ENCODE measurements at regions not wholly inside any gene's neighbourhood (a gene's known extent, or its start where the extent isn't known, plus 50 kb on each side); places are given as distances from the start of the nearest gene placed in this dataset.
"Not testable (repeated sequence)": the region's sequence is repeated elsewhere in the genome, so short reads cannot be mapped to it uniquely, and the experiment has no call there.

GRCh38 chr5:91963166-91963565 is 580.0 kb upstream of the ARRDC3 start:
- DNase-seq: no peak

DNA sequence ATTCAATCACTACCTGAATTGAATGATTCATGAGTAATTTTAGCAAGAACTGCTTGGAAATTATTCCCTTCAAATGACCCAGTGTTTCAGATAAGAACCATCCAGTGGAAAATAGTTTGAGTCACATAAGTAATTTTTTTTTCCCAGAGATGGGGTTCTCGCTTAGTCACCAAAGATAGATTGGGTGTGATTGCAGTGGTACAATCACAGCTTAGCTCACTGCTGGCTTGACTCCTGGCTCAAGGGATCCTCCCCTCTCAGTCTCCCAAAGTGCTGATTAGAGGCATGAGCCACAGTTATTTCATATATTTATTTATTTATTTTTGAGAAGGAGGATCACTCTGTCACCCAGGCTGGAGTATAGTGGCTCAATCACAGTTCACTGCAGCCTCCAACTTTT is 574.5 kb upstream of the ARRDC3 start:
- DNase-seq: no peak

GRCh38 chr5:91956738-91957137 is 573.6 kb upstream of the ARRDC3 start:
- no peak for DNase-seq

DNA sequence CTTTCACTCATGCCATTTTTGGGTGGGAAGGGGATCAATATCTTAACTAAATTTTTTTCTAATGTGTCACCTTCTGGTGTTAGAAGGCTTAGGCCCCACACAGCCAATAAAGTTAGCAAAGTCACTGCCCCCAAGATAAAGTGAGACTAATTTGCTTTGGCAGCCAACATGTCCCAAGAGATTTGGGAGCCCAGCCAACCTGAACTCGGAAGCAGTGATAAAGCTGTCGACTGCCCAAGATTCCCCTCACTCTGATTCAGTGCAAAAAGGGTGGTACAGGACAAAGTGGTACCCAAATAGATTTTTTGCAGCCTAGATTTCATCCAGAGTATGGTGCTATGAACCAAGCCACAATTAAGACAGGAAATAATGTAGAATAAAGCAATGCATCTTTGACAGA is 572.5 kb upstream of the ARRDC3 start:
- DNase-seq: no peak

DNA sequence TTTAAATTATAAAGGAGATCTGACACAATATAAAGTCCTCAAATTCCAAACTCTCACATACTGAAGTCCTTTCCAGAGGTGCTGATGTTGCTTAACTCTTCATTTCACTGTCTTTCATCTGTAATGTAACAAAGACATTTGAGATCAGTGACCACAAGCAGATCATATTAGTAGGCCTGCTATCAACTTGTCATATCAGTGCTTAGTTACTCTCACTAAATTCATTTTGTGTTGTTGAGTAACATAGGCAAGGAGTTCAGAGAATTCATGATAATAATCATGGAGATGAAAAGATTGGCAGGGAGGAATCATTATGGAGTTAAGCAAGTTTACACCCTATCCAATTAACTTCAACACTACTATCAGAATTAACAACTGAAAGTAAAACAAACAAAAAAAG is 571.0 kb upstream of the ARRDC3 start:
- DNase-seq: no peak

DNA sequence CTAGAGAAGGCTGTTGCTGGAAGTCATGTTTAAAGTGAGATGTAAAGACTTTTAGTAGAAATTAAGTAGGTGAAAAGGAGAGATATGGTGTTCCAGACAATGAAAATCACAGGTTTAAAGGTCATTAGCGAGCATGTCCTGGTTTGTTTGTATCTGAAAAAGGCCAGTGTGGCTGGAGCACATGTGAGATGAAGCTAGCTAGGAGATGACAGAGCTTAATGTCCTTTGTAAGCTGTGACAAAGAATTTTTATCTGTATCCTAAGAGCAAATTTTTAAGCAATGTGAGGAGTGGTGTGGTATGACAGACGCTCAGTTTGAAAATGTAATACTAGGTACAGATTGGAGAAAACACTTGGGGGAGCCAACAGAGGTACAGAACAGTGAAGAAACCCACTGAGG is 567.2 kb upstream of the ARRDC3 start:
- DNase-seq: no peak

GRCh38 chr5:91946870-91947269 is 563.8 kb upstream of the ARRDC3 start:
- DNase-seq: no peak

GRCh38 chr5:91941588-91941987 is 558.5 kb upstream of the ARRDC3 start:
- no peak for DNase-seq

DNA sequence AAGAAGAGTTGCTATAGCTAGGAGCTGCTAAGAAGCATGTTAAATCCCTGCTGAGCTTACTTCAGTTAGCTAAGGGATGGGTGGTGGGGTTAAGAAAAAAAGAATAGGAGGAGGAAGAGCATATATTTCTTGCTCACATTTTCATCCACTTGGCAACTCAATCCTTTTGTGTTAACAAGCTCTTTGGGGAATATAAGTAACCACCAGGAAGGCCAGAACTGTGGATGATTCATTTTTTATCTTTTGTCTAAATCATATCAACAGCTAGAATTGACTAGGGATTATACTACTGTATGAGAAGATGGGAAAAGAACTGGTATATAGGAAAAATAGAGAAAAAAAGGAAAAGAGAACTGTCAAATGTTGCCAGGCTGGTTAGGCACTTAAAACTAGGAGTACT is 555.3 kb upstream of the ARRDC3 start:
- DNase-seq: no peak

DNA sequence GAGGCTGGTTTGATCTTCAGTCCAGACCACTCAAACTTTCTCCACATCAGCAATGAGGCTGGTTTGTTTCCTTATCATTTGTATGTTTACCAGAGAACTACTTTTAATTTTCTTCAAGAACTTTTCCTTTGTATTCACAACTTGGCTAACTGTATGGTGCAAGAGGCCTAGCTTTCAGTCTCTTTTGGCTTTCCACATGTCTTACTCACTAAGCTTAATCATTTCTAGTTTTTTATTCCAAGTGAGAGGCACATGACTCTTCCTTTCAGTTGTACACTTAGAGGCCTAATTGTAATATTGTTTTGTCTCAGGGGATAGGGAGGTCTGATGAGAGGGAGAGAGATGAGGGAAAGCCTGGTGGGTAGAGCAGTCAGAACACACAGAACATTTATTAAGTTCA is 554.0 kb upstream of the ARRDC3 start:
- DNase-seq: no peak

- DNase-seq: no peak
These were observed 546.4 kb upstream of the ARRDC3 start for GRCh38 chr5:91929522-91929817.

DNA sequence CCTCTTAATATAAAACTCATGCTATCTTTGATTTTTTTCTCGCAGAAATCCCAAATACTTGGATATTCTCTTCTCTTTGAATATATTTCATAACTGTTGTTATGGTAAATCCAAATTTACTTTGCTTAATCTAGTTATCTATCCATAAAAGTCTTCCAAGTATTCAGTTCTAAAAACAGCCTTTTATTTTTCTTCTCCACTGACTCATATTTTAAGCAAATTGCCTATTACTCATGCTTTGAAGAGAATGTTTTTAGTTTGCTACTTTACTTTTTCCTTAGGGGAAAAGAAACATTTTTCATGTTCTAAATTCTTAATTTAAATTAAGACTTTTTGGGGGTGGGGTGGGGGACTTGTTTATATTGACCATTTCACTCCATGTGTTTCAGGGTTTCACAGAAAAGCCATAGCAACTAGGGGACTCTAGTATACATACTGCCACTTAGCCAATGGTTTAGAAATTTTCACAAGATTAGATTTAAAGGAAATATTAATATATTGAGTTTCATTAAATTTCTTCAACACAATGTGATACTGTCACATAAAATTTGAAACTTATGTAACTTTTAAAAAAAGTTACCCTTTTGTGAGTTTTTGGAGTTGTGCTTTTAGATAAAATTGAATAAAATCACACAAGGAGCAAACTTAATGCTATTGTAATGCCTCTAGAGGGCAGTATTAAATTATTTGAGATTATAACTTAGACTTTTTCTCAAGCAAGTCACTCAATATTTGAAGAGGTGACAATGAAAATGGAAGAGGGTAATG is 545.8 kb upstream of the ARRDC3 start:
- DNase-seq: no peak

DNA sequence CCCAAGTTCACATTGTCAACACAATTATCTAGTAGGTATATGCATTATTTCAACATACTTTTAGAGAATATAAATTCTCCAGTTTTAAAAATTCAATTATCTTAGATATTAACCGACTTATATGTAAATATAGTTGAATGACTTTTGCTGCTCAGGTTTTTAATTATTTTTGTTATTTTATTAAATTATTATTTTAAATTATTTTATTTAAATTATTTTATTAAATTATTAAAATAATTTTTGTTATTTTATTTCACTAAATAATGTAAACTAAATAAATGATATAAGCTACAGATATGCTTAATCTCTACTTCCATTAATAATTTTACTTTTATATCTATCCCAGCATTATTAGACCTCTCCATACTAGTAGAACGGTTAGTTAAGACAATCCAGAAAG is 544.3 kb upstream of the ARRDC3 start:
- no peak for DNase-seq

- no peak for DNase-seq
These were observed 542.1 kb upstream of the ARRDC3 start for GRCh38 chr5:91925249-91925648.

GRCh38 chr5:91917037-91917814 is 534.1 kb upstream of the ARRDC3 start:
- not testable (repeated sequence) for DNase-seq

DNA sequence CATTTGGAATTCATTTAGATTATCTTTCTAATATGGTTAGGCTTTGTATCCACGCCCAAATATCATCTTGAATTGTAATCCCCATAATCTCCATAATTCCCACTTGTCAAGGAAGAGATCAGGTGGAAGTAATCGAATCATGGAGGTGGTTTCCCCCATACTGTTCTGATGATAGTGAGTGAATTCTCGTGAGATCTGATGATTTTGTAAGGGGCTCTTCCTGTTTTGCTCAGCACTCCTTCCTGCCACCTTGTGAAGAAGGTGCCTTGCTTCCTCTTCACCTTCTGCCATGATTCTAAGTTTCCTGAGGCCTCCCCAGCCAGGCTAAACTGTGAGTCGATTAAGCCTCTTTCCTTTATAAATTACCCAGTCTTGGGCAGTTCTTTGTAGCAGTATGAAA is 527.5 kb upstream of the ARRDC3 start:
- DNase-seq: no peak

GRCh38 chr5:91910247-91910646 is 527.1 kb upstream of the ARRDC3 start:
- no peak for DNase-seq

DNA sequence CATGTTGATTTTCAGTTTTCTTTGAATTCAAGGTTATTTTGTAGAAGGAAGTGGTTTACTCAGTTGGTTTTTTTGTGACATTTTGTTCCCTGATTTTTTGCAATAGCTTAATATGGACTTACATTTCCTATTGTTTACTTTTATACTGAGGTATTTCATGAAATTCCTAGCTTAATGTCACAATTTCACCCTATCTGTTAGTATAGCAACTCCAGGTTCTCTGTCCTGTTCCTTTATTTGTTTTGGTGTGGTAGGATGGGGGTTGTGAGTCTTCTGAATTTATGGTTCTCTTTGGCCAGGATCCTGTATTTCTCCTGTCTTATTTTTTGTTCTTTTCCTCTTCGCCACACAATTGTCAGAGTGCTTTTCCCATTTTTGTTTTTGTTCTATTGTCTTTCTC is 523.4 kb upstream of the ARRDC3 start:
- no peak for DNase-seq

GRCh38 chr5:91906027-91906426 is 522.9 kb upstream of the ARRDC3 start:
- DNase-seq: no peak

DNA sequence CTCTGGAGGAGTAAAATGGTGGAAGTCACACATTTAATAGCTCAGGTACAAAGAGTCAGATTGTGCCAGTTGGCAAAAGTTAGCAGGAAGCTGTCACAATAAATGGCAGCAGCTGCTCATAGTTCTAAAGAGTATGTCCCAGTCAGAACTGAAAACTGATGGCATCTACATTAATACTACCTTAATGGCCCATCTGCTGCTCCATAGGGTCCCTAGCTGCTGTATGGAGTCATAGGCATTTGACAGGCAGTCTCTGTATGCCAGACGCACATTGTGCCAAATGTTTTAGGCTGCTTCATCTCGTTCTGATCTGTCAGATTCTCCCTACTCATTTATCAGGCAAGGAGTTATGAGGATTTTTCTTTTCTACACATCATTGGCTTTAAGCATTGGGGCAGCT is 515.8 kb upstream of the ARRDC3 start:
- no peak for DNase-seq

DNA sequence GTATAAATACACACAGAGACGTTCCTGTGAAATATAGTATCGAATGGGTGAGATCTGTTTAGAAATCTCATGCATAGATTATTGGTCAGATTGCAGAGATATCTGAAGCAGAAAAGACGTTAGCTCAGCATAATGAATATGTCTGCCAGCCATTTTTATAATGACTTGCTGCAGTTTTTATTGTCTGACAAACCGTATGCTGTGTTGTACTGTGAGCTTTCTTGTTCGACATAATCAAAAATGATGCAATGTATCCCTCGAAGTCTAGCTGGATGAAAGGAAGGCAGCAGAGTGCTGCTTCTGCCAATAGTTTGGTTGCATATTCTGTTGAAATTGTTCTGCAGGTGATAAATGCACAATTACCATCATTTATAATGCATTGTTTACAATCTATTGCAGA is 514.9 kb upstream of the ARRDC3 start:
- DNase-seq: no peak

DNA sequence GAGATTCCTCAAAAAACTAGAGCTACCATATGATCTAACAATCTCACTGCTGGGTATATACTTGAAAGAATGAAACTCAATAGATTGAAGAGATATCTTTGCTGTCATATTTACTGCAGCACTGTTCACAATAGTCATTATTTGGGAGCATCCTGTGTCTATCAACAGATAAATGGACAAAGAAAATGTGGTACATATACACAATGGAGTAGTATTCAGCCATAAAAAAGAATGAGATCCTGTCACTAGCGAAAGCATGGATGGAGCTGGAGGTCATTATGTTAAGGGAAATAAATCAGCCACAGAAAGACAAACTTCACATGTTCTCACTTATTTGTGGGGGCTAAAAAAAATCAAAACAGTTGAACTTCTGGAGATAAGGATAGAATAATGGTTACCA is 505.7 kb upstream of the ARRDC3 start:
- DNase-seq: no peak

Data from nucleus accumbens (tissue), 56 donors.